Gastrocnemius medialis (tissue), 4 donors: ENCODE measurements at regions not wholly inside any gene's neighbourhood (a gene's known extent, or its start where the extent isn't known, plus 50 kb on each side); places are given as distances from the start of the nearest gene placed in this dataset.

ENCODE experiments used
- ATAC-seq, 2 donors: fragments of 150-250 bp; one replicate each; pipeline ENCODE4 v1.9.1; 2016
- DNase-seq, 2 donors: peaks; one replicate each; pipeline ENCODE4 v3.0.0-alpha.2; 2019
- H3K27ac ChIP-seq, 4 donors: fragments of 200-600 bp; sonication (generic); 1 replicate in 1 of 4; 2 replicates in 3 of 4; pipeline ENCODE4 v1.5.1; 2016 to 2018; ENCODE audit warnings: mild to moderate bottlenecking in 2 of 4, moderate library complexity in 1 of 4
- H3K27me3 ChIP-seq, 3 donors: fragments of 200-600 bp; sonication (generic) in 2 of 3; 1 replicate in 1 of 3; 2 replicates in 2 of 3; pipeline versions ENCODE4 v1.5.1 to v1.6.0; 2016 to 2019; ENCODE audit warnings: mild to moderate bottlenecking in 1 of 3, moderate library complexity in 1 of 3
- H3K36me3 ChIP-seq, 2 donors: fragments of 200-600 bp; sonication (generic) in 1 of 2; one replicate each; pipeline ENCODE4 v1.5.1; 2017 to 2018
- H3K4me1 ChIP-seq, 2 donors: fragments of 200-600 bp; sonication (generic) in 1 of 2; one replicate each; pipeline ENCODE4 v1.5.1; 2016 to 2017; ENCODE audit warnings: mild to moderate bottlenecking in 2 of 2
- H3K4me3 ChIP-seq, 4 donors: fragments of 200-600 bp; sonication (generic) in 3 of 4; 1 replicate in 1 of 4; 2 replicates in 3 of 4; pipeline ENCODE4 v1.5.1; 2016 to 2019; ENCODE audit warnings: mild to moderate bottlenecking in 2 of 4
- H3K9me3 ChIP-seq, 3 donors: fragments of 200-600 bp; sonication (generic) in 2 of 3; 1 replicate in 1 of 3; 2 replicates in 2 of 3; pipeline ENCODE4 v1.5.1; 2016 to 2019
- POLR2A ChIP-seq, 2 donors: fragments of 450-650 bp; IDR thresholded peaks; one replicate each; pipeline ENCODE4 v1.6.1; 2017; ENCODE audit warnings: antibody characterized with exemption in 2 of 2, mild to moderate bottlenecking in 2 of 2, moderate library complexity in 2 of 2
- in situ Hi-C, 4 donors: fragments of 200-750 bp; cut with MboI; loops; one replicate each; pipeline versions ENCODE4 v1.15.0 to v1.8.0; 2017; ENCODE audit warnings: low sequenced_read_pairs in 4 of 4
- intact Hi-C: fragments of 100-400 bp; cut with DNase I; formaldehyde crosslinking; loops from one replicate; pipeline ENCODE4 v1.15.1; 2023; ENCODE audit warnings: low total_unique reads
- TF ChIP-seq, protein P1 (sequence below), 5 experiments: fragments of 450-650 bp in 3 of 5; fragments of 200-600 bp in 2 of 5; sonication (generic) in 2 of 5; IDR thresholded peaks in 4 of 5; conservative IDR thresholded peaks in 1 of 5; 1 replicate in 4 of 5; 2 replicates in 1 of 5; pipeline ENCODE4 v1.5.1; 2016 to 2019; ENCODE audit warnings: antibody characterized with exemption in 5 of 5, mild to moderate bottlenecking in 3 of 5, moderate library complexity in 3 of 5

DNA sequence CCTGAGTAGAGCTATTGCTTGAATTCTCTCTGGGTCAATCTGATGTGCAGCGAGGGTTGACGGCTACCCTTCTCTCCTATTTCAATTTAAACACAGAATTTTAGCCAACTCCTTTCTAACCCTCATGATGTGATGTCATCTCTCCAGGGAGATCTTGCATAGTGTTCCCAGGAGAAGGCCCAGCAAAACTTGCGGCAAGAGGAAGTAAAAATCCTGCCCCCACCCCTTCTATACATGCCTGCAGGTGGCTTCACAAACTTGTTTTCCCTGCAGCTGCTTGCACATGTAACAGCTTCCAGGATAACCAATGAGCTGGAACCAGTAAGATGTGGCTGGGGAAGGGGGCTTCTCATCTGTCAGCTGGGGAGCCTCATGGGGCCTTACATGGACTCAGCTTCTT is 169.3 kb upstream of the CDH4 start:
- no peaks in the 10 kb centered on the region for H3K27me3 ChIP-seq
- intact Hi-C loops = no loop called here

DNA sequence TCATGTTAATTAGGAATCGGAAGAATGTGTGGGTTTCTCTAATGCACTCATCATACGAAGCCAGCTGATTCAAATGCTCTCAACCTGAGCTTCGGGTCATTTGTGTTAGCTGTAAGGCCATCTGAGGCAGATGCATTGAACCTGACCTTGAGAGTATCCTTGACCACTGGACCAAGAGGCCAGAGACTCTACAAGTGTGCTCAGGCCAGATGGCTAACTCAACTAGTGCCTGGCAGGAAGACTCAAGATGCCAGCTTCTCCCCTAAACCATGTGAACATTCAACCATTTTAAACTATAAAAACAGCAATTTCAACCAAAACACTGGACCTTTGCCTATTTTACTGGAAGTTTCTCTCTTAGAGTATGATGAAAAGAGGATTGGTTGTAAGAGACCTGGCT is 168.6 kb upstream of the CDH4 start:
- no peak for TF ChIP-seq POLR2A (IDR thresholded peaks at IDR 0.05)
- Histone ChIP-seq H3K36me3 (no peaks in the 10 kb centered on the region), H3K27me3 (no peaks in the 10 kb centered on the region), H3K4me1 (no peaks in the 10 kb centered on the region), H3K27ac (no peak overlapping the region), H3K9me3 (no peaks in the 10 kb centered on the region), H3K4me3 (no peak overlapping the region)
- DNase-seq (no peak), ATAC-seq (no peak)
- in situ Hi-C loops (no loop called here), intact Hi-C loops (no loop called here)

More for the DNA sequence above, 169.3 kb upstream of the CDH4 start:
- Histone ChIP-seq H3K4me1 (no peaks in the 10 kb centered on the region), H3K9me3 (no peaks in the 10 kb centered on the region), H3K4me3 (no peak overlapping the region), H3K27ac (no peak overlapping the region), H3K36me3 (no peaks in the 10 kb centered on the region)
- in situ Hi-C loops = no loop called here
- ATAC-seq (no peak), DNase-seq (no peak)
- no peak for TF ChIP-seq POLR2A (IDR thresholded peaks at IDR 0.05)
- TF ChIP-seq, protein P1, sequence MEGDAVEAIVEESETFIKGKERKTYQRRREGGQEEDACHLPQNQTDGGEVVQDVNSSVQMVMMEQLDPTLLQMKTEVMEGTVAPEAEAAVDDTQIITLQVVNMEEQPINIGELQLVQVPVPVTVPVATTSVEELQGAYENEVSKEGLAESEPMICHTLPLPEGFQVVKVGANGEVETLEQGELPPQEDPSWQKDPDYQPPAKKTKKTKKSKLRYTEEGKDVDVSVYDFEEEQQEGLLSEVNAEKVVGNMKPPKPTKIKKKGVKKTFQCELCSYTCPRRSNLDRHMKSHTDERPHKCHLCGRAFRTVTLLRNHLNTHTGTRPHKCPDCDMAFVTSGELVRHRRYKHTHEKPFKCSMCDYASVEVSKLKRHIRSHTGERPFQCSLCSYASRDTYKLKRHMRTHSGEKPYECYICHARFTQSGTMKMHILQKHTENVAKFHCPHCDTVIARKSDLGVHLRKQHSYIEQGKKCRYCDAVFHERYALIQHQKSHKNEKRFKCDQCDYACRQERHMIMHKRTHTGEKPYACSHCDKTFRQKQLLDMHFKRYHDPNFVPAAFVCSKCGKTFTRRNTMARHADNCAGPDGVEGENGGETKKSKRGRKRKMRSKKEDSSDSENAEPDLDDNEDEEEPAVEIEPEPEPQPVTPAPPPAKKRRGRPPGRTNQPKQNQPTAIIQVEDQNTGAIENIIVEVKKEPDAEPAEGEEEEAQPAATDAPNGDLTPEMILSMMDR (IDR thresholded peaks at IDR 0.05 in 4 of 5, conservative IDR thresholded peaks at IDR 0.05 in 1 of 5) = no peak

DNA sequence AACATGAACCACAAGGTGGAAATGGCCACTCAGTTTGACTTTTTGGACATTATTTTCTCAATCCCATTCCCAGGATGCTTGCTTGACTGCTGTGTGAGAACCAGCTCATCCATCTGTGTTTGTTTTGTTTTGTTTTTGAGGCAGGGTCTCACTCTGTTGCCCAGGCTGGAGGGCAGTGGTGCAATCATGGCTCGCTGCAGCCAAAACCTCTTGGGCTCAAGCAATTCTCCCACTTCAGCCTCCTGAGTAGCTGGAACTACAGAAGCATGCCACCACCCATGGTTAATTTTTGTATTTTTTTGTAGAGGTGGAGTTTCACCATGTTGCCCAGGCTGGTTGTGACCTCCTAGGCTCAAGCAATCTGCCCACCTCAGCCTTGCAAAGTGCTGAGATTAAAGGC is 166.0 kb upstream of the CDH4 start:
- Histone ChIP-seq H3K4me3 (no peak overlapping the region), H3K36me3 (no peaks in the 10 kb centered on the region), H3K9me3 (no peaks in the 10 kb centered on the region), H3K27me3 (no peaks in the 10 kb centered on the region), H3K4me1 (no peaks in the 10 kb centered on the region), H3K27ac (no peak overlapping the region)
- DNase-seq (no peak), ATAC-seq (no peak)
- in situ Hi-C loops = no loop called here
- intact Hi-C loops = no loop called here
- no peak for TF ChIP-seq POLR2A (IDR thresholded peaks at IDR 0.05)
- TF ChIP-seq, protein P1 (IDR thresholded peaks at IDR 0.05 in 4 of 5, conservative IDR thresholded peaks at IDR 0.05 in 1 of 5) = no peak

DNA sequence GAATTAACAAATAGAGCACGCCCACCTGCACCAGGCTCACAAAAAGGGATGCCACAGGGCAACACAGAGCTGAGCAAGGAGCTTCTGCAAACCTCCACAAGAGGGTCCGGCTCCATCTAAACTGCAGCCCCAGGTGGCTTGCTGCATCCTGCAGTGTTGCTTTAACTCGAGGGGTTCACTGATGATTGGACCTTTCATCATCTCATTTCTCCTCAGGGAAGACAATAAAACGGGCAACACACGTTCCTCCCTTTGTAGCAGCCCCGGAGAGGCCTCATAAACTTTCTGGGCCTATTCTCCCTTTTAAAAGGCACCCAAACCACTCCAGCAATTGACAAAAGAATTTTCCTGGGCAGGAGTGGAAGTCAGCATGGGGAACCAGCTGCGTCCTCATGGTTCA is 161.5 kb upstream of the CDH4 start:
- Histone ChIP-seq H3K36me3 (no peaks in the 10 kb centered on the region), H3K4me3 (no peak overlapping the region), H3K4me1 (no peaks in the 10 kb centered on the region), H3K9me3 (peaks cover 0 to 4% (median 0%) of the 10 kb centered on the region in 3 donors), H3K27ac (no peak overlapping the region), H3K27me3 (no peaks in the 10 kb centered on the region)
- ATAC-seq (no peak), DNase-seq (no peak)
- no peak for TF ChIP-seq POLR2A (IDR thresholded peaks at IDR 0.05)
- TF ChIP-seq, protein P1 (IDR thresholded peaks at IDR 0.05 in 4 of 5, conservative IDR thresholded peaks at IDR 0.05 in 1 of 5) = no peak
- in situ Hi-C loops (no loop called here), intact Hi-C loops (no loop called here)

DNA sequence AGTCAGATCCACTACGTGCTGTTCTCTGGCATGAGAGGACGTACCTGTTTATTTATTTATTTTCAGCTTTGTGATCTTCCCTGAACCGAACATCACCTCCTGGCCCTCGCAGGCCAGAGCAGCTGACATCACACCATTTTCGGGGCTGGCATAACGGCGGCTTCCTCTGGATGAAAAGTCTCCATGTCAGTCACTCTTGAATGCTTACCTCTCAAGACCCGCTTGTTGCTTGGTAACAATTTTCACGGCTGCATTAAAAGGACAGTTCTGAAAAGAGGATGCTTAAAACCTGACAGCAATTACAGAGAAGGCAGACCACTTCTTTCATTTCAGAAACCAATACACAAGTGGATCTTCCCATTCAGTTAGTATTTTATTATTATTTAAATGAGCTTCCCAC is 159.8 kb upstream of the CDH4 start:
- Histone ChIP-seq H3K4me3 (no peak overlapping the region), H3K27ac (no peak overlapping the region), H3K36me3 (no peaks in the 10 kb centered on the region), H3K4me1 (no peaks in the 10 kb centered on the region), H3K9me3 (peaks cover 0 to 8% (median 0%) of the 10 kb centered on the region in 3 donors), H3K27me3 (no peaks in the 10 kb centered on the region)
- intact Hi-C loops (no loop called here), in situ Hi-C loops (no loop called here)
- ATAC-seq (no peak), DNase-seq (no peak)
- no peak for TF ChIP-seq POLR2A (IDR thresholded peaks at IDR 0.05)
- TF ChIP-seq, protein P1 (IDR thresholded peaks at IDR 0.05 in 4 of 5, conservative IDR thresholded peaks at IDR 0.05 in 1 of 5) = no peak
